ENCODE measurements at regions not wholly inside any gene's neighbourhood (a gene's known extent, or its start where the extent isn't known, plus 50 kb on each side); places are given as distances from the start of the nearest gene placed in this dataset.

GRCh38 chrX:69027181-69028005 lies 137.9 kb downstream of the PJA1 start:
- no peak for DNase-seq (ENCODE audit: low spot score)

GRCh38 chrX:69025802-69026301 lies 139.4 kb downstream of the PJA1 start:
- no peak for DNase-seq (ENCODE audit: low spot score)

- no peak for DNase-seq (ENCODE audit: low spot score)
These were observed 140.3 kb downstream of the PJA1 start for GRCh38 chrX:69024931-69025330.

GRCh38 chrX:69024161-69024736 lies 141.0 kb downstream of the PJA1 start:
- no peak for DNase-seq (ENCODE audit: low spot score)

- no peak for DNase-seq (ENCODE audit: low spot score)
These were observed 142.8 kb downstream of the PJA1 start for GRCh38 chrX:69022430-69022829.

- no peak for DNase-seq (ENCODE audit: low spot score)
These were observed 143.9 kb downstream of the PJA1 start for GRCh38 chrX:69021141-69021960.

GRCh38 chrX:69020316-69020715 lies 144.9 kb downstream of the PJA1 start:
- no peak for DNase-seq (ENCODE audit: low spot score)

GRCh38 chrX:69019073-69019890 lies 146.0 kb downstream of the PJA1 start:
- DNase-seq (ENCODE audit: low spot score) = no peak

- no peak for DNase-seq (ENCODE audit: low spot score)
These were observed 146.7 kb downstream of the PJA1 start for GRCh38 chrX:69018416-69019072.

- no peak for DNase-seq (ENCODE audit: low spot score)
These were observed 148.8 kb downstream of the PJA1 start for GRCh38 chrX:69016293-69016941.

GRCh38 chrX:69015564-69016292 lies 149.5 kb downstream of the PJA1 start:
- DNase-seq (ENCODE audit: low spot score) = no peak

GRCh38 chrX:69015156-69015555 lies 150.1 kb downstream of the PJA1 start:
- DNase-seq (ENCODE audit: low spot score) = no peak

GRCh38 chrX:69014200-69014599 lies 151.1 kb downstream of the PJA1 start:
- no peak for DNase-seq (ENCODE audit: low spot score)

- DNase-seq (ENCODE audit: low spot score) = no peak
These were observed 154.9 kb downstream of the PJA1 start for GRCh38 chrX:69010339-69010738.

- no peak for DNase-seq (ENCODE audit: low spot score)
These were observed 164.4 kb downstream of the PJA1 start for GRCh38 chrX:69000877-69001276.

GRCh38 chrX:68999931-69000330 lies 165.3 kb downstream of the PJA1 start:
- no peak for DNase-seq (ENCODE audit: low spot score)

- DNase-seq (ENCODE audit: low spot score) = no peak
These were observed 165.9 kb downstream of the PJA1 start for GRCh38 chrX:68999356-68999755.

GRCh38 chrX:68998716-68999115 lies 166.5 kb downstream of the PJA1 start:
- DNase-seq (ENCODE audit: low spot score) = no peak

- DNase-seq (ENCODE audit: low spot score) = no peak
These were observed 167.3 kb downstream of the PJA1 start for GRCh38 chrX:68997911-68998310.

GRCh38 chrX:68997511-68997910 lies 167.7 kb downstream of the PJA1 start:
- DNase-seq (ENCODE audit: low spot score) = no peak
